AG04449 (cell line): ENCODE measurements at regions not wholly inside any gene's neighbourhood (a gene's known extent, or its start where the extent isn't known, plus 50 kb on each side); places are given as distances from the start of the nearest gene placed in this dataset.

Experiments used
- CTCF ChIA-PET: fragments of 350-600 bp; formaldehyde crosslinking; extraction: SDS; loops from one replicate; lab custom pipeline; 2021; ENCODE audit warnings: antibody characterized with exemption; lab: Yijun Ruan, JAX
- POLR2A ChIA-PET: fragments of 400-600, 350-600 bp; formaldehyde crosslinking; extraction: SDS; loops from one replicate; lab custom pipeline; 2020; ENCODE audit warnings: antibody characterized with exemption, inconsistent platforms; lab: Yijun Ruan, JAX
- DNase-seq: peaks from one replicate; pipeline ENCODE4 v3.0.0-alpha.2; 2010; ENCODE audit warnings: low read depth, low spot score
- H3K4me3 ChIP-seq: 2 replicates; pipeline ENCODE4 v1.5.1; 2011; ENCODE audit warnings: low read depth, mild to moderate bottlenecking, control low read depth, low read length
- TF ChIP-seq, protein P1 (sequence below): IDR thresholded peaks from one replicate; pipeline ENCODE4 v1.5.1; 2011; ENCODE audit warnings: mild to moderate bottlenecking, moderate library complexity, low read length, control low read depth, inconsistent platforms; ENCODE audit not compliant: insufficient read depth; ENCODE audit errors: missing control alignments

DNA sequence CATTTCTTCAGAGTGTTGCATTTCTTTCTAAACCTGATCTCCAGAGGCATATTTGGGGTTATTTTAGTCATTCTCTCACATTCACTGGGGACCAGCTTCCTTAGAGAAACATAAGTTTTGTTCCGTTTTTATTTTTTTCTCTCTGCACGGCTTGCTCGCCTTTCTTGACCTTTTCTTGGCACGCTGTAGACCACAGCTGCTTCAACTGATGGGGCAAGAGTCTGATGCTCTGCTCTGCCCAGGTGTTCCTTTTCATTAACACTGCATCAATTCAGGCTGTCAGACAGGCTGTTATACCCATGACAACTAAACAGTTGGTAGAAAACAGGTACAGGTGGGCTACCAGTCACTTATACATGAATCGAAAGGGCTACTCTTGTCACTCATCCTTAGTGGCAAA, 682.2 kb upstream of the DIAPH2 start:
- DNase-seq: no peak
- TF ChIP-seq, protein P1, sequence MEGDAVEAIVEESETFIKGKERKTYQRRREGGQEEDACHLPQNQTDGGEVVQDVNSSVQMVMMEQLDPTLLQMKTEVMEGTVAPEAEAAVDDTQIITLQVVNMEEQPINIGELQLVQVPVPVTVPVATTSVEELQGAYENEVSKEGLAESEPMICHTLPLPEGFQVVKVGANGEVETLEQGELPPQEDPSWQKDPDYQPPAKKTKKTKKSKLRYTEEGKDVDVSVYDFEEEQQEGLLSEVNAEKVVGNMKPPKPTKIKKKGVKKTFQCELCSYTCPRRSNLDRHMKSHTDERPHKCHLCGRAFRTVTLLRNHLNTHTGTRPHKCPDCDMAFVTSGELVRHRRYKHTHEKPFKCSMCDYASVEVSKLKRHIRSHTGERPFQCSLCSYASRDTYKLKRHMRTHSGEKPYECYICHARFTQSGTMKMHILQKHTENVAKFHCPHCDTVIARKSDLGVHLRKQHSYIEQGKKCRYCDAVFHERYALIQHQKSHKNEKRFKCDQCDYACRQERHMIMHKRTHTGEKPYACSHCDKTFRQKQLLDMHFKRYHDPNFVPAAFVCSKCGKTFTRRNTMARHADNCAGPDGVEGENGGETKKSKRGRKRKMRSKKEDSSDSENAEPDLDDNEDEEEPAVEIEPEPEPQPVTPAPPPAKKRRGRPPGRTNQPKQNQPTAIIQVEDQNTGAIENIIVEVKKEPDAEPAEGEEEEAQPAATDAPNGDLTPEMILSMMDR: no peak
- no peak overlapping the region for H3K4me3 ChIP-seq
- ChIA-PET CTCF (no interaction called here), POLR2A (no interaction called here)

DNA sequence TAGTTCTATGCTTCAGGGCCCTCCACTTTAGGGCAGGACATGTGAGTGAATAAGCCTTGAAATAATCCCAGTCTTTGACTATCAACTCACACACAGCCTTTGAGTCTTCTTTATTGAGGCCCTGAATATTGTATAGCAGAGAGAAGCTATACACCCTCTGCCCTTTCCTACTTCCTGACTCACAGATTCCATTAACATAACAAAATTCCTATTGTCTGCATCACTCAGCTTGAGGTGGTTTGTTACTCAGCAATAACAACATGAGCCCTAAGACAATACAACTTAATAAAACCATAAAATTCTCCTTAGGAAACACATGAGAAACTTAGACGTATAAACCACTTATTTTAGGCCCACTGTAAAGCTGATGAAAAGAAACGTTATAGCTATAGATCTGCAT, 680.3 kb upstream of the DIAPH2 start:
- DNase-seq: no peak
- ChIA-PET CTCF (no interaction called here), POLR2A (no interaction called here)
- H3K4me3 ChIP-seq: no peak overlapping the region
- TF ChIP-seq, protein P1: no peak

DNA sequence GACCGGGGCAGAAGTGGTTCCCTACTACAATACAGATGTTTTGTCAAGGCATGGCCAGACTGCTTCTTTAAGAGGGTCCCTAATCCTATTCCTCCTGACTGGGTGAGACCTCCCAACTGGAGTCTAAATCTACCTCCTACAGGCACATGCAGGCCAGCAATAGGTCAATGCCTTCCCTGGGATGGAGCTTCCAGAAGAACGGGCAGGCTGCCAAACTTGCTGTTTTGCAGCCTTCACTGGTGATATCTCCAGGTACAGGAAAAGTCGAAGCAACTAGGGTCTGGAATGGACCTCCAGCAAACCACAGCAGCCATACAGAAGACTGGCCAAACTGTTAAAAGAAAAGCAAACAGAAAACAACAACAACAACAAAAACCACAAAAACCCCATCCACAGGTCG, 678.4 kb upstream of the DIAPH2 start:
- POLR2A ChIA-PET: no interaction called here
- DNase-seq: no peak
- no peak overlapping the region for H3K4me3 ChIP-seq
- CTCF ChIA-PET: no interaction called here
- TF ChIP-seq, protein P1: no peak

DNA sequence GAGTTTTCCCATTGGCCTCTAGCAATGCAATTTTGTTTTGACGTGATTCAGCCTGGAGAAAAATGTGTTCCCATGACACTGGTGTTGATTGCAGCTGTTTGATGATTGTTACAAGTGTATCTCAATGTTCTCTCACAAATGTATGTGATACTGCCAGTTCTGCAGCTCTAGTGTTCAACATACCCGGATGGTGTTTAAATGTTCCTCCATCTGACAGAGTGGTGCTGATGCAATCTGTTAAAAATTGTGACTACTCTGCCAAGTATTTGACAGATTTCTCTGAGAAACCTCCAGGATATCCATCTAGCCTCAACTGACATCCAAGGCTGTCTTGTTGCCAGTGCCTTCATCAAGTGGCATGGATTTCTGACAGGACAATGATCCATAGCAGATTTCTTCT, 657.2 kb upstream of the DIAPH2 start:
- H3K4me3 ChIP-seq: no peak overlapping the region
- no peak for DNase-seq
- POLR2A ChIA-PET: no interaction called here
- CTCF ChIA-PET: no interaction called here
- TF ChIP-seq, protein P1: no peak

DNA sequence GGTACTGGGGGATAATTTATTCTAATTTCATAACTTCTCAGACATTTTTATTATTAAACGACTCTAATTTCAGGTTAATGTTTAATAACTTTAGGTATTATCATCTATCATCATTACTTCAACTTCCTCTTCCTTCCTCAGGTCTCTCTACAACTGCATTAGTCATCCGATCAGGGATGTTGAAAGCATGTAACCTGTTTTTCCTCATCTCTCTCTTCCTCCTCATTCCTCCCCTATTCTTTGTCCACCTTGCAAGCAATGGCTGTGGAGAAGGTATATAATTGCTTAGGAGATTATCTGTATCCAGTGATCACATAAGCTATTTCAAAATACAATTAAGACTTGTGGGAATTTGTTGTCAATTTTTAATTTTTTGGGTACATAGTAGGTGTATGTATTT, 632.6 kb upstream of the DIAPH2 start:
- H3K4me3 ChIP-seq: no peak overlapping the region
- TF ChIP-seq, protein P1: no peak
- POLR2A ChIA-PET: no interaction called here
- no peak for DNase-seq
- CTCF ChIA-PET: no interaction called here

DNA sequence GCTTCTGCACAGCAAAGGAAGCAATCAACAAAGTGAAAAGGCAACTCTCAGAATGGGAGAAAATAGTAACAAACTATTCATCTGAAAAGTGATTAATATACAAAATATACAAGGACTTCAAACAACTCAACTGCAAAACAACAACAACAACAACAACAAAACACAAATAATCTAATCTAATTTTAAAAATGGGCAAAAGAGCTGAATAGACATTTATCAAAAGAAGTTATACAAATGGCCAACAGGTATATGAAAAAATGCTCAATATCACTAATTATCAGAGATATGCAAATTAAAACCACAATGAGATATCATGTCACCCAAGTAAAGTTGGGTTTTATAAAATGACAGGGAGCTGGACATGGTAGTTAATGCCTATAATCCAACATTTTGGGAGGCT, 602.8 kb upstream of the DIAPH2 start:
- H3K4me3 ChIP-seq: no peak overlapping the region
- TF ChIP-seq, protein P1: no peak
- ChIA-PET POLR2A (no interaction called here), CTCF (no interaction called here)
- DNase-seq: no peak
